ENCODE measurements at regions not wholly inside any gene's neighbourhood (a gene's known extent, or its start where the extent isn't known, plus 50 kb on each side); places are given as distances from the start of the nearest gene placed in this dataset.

DNA sequence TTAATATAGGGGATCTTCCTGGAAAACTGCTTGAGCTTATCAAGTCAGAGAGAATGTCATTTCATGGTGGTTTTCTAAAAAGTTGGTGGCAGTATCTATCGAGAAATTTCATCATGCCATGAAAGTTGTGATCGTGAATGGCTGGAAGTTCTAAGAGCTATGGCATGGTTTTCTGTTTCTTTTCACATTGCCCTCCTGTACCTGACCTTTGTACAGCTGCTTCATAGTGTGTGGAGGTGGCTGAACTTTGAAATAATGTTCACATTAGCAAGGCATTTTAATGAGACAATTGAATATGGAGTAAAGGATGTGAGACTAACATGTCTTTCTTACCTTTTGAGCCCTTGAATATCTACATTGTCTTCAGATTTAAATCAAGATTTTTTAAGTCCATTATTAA, 278.2 kb upstream of the ID4 start:
- intact Hi-C loops (cut with micrococcal nuclease), result no loop called here
- no peaks in the 10 kb centered on the region for H3K9me1 ChIP-seq (ENCODE audit: insufficient read depth, low read length)
- no peak overlapping the region for H3K23ac ChIP-seq (ENCODE audit: low read depth, low read length)
- H2BK120ac ChIP-seq (ENCODE audit: low read depth, low read length), result no peak overlapping the region
- H3K18ac ChIP-seq (ENCODE audit: low read depth, low read length), result no peak overlapping the region
- no peak for DNase-seq
- no peak overlapping the region for H2AK9ac ChIP-seq (replicated peaks; ENCODE audit: low read depth, low read length, poor library complexity)
- no TSS peak for BruUV-seq (replicated peaks)
- peaks cover 3% of the 10 kb centered on the region; the same call in 1 of the 2 replicates for H3K9me3 ChIP-seq (ENCODE audit: control insufficient read depth, insufficient read depth, low read length)
- dilution Hi-C loops (cut with HindIII; ENCODE audit: low sequenced_read_pairs, unreplicated experiment), result no loop called here
- H2BK15ac ChIP-seq (ENCODE audit: low read depth, low read length), result no peak overlapping the region
- TF ChIP-seq, protein P1, sequence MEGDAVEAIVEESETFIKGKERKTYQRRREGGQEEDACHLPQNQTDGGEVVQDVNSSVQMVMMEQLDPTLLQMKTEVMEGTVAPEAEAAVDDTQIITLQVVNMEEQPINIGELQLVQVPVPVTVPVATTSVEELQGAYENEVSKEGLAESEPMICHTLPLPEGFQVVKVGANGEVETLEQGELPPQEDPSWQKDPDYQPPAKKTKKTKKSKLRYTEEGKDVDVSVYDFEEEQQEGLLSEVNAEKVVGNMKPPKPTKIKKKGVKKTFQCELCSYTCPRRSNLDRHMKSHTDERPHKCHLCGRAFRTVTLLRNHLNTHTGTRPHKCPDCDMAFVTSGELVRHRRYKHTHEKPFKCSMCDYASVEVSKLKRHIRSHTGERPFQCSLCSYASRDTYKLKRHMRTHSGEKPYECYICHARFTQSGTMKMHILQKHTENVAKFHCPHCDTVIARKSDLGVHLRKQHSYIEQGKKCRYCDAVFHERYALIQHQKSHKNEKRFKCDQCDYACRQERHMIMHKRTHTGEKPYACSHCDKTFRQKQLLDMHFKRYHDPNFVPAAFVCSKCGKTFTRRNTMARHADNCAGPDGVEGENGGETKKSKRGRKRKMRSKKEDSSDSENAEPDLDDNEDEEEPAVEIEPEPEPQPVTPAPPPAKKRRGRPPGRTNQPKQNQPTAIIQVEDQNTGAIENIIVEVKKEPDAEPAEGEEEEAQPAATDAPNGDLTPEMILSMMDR (conservative IDR thresholded peaks at IDR 0.05; ENCODE audit: low read depth, low read length), result no peak
- TF ChIP-seq MXI1 (IDR thresholded peaks at IDR 0.05; ENCODE audit: borderline replicate concordance, low read depth, low read length), result no peak
- TF ChIP-seq CEBPB (IDR thresholded peaks at IDR 0.05; ENCODE audit: low read depth, low read length), result no peak
- TF ChIP-seq, protein P2, sequence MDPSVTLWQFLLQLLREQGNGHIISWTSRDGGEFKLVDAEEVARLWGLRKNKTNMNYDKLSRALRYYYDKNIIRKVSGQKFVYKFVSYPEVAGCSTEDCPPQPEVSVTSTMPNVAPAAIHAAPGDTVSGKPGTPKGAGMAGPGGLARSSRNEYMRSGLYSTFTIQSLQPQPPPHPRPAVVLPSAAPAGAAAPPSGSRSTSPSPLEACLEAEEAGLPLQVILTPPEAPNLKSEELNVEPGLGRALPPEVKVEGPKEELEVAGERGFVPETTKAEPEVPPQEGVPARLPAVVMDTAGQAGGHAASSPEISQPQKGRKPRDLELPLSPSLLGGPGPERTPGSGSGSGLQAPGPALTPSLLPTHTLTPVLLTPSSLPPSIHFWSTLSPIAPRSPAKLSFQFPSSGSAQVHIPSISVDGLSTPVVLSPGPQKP (IDR thresholded peaks at IDR 0.05; ENCODE audit: borderline replicate concordance, low read depth, low read length), result no peak
- TF ChIP-seq BHLHE40 (IDR thresholded peaks at IDR 0.05; ENCODE audit: low read depth, low read length), result no peak
- TF ChIP-seq CHD1 (IDR thresholded peaks at IDR 0.05; ENCODE audit: low read depth, low read length), result no peak
- TF ChIP-seq RCOR1 (IDR thresholded peaks at IDR 0.05; ENCODE audit: insufficient replicate concordance, low read length), result no peak
- TF ChIP-seq FOS (IDR thresholded peaks at IDR 0.05; ENCODE audit: low read depth, low read length), result no peak
- no peak for TF ChIP-seq POLR2A (IDR thresholded peaks at IDR 0.05; ENCODE audit: low read depth, low read length)
- no peak for TF ChIP-seq RFX5 (IDR thresholded peaks at IDR 0.05; ENCODE audit: low read depth, low read length)
- TF ChIP-seq MAFK (IDR thresholded peaks at IDR 0.05; ENCODE audit: low read depth, low read length), result no peak
- TF ChIP-seq RAD21 (IDR thresholded peaks at IDR 0.05; ENCODE audit: low read length), result no peak
- TF ChIP-seq NFE2L2 (IDR thresholded peaks at IDR 0.05; ENCODE audit: low read depth, low read length), result no peak
- no peaks in the 10 kb centered on the region for H3K27me3 ChIP-seq (ENCODE audit: control insufficient read depth, insufficient read depth, low read length)
- CTCF ChIA-PET, result interaction anchor here (0.7 to 1.4 kb wide), 3 partner anchors 10 to 954 kb away, joined by 3 to 6 read pairs (median 5); no protein-coding TSS in a partner anchor
- H2BK20ac ChIP-seq (ENCODE audit: low read depth, low read length), result no peak overlapping the region
- no peak for ATAC-seq (ENCODE audit: low read depth)
- WGBS, 2 experiments (ENCODE audit: extremely low coverage in 2 of 2, insufficient read length in 1 of 2), result no CpG with 5 or more reads among the region's 2 CpGs
- no peak overlapping the region for H3K14ac ChIP-seq (replicated peaks; ENCODE audit: low read depth, low read length)
- no peak overlapping the region for H4K8ac ChIP-seq (ENCODE audit: low read depth in 2 of 2, low read length in 2 of 2)
- POLR2A ChIA-PET (ENCODE audit: unreplicated experiment), result no interaction called here
- H3K9ac ChIP-seq (ENCODE audit: low read depth, low read length), result no peak overlapping the region
- H3K79me1 ChIP-seq (ENCODE audit: low read depth in 1 of 2, low read length in 2 of 2), result no peaks in the 10 kb centered on the region
- H3K4me1 ChIP-seq (ENCODE audit: control insufficient read depth, insufficient read depth, low read length), result no peaks in the 10 kb centered on the region
- H4K5ac ChIP-seq (ENCODE audit: low read depth, low read length), result no peak overlapping the region
- H2AFZ ChIP-seq (replicated peaks; ENCODE audit: low read length, poor library complexity), result no peak overlapping the region
- no peak overlapping the region for H2BK5ac ChIP-seq (ENCODE audit: low read depth, low read length, poor library complexity, severe bottlenecking)
- H2AK5ac ChIP-seq (ENCODE audit: low read depth, low read length), result no peak overlapping the region
- H3K27ac ChIP-seq (ENCODE audit: insufficient read depth, low read length), result no peak overlapping the region
- in situ Hi-C loops (cut with MboI; ENCODE audit: low sequenced_read_pairs), result no loop called here
- no peak overlapping the region for H3K4me3 ChIP-seq (ENCODE audit: insufficient read depth, low read depth, low read length)
- no peak overlapping the region for H3K4ac ChIP-seq (ENCODE audit: low read depth, low read length)
- H4K91ac ChIP-seq (ENCODE audit: insufficient read depth, low read depth, low read length), result no peak overlapping the region
- H4K20me1 ChIP-seq (ENCODE audit: insufficient read depth, low read length), result no peaks in the 10 kb centered on the region
- H3K56ac ChIP-seq (ENCODE audit: extremely low read depth, insufficient read depth, low read length), result no peak overlapping the region
- no peak overlapping the region for H3K4me2 ChIP-seq (ENCODE audit: low read depth, low read length)
- H3K36me3 ChIP-seq (ENCODE audit: control insufficient read depth, insufficient read depth, low read length), result no peaks in the 10 kb centered on the region

Data from IMR-90 (cell line).